ENCODE measurements at regions not wholly inside any gene's neighbourhood (a gene's known extent, or its start where the extent isn't known, plus 50 kb on each side); places are given as distances from the start of the nearest gene placed in this dataset.

GRCh38 chr1:221989741-221990140 lies 247.9 kb upstream of the DUSP10 start:
- TF ChIP-seq CTCF (IDR thresholded peaks at IDR 0.05) (no peak), POLR2A (IDR thresholded peaks at IDR 0.05) (no peak)

Data from uterus (tissue), 2 donors.